ENCODE measurements at regions not wholly inside any gene's neighbourhood (a gene's known extent, or its start where the extent isn't known, plus 50 kb on each side); places are given as distances from the start of the nearest gene placed in this dataset.

- ATAC-seq (ENCODE audit: poor library complexity) (no peak), DNase-seq (no peak)
- ChIA-PET POLR2A (no interaction called here), CTCF (no interaction called here)
- no peak for TF ChIP-seq CTCF (IDR thresholded peaks at IDR 0.05)
- H3K4me1 ChIP-seq (ENCODE audit: insufficient read depth, low read length) = no peaks in the 10 kb centered on the region
- Mint-ChIP-seq H3K4me1 (ENCODE audit: low read depth) (no peaks in the 10 kb centered on the region), H3K4me3 (no peak overlapping the region), H3K9me3 (no peaks in the 10 kb centered on the region), H3K27me3 (peaks cover 26% of the 10 kb centered on the region), H3K36me3 (ENCODE audit: low read depth) (no peaks in the 10 kb centered on the region), H3K27ac (no peak overlapping the region)
- intact Hi-C loops (cut with DNase I, micrococcal nuclease) = no loop called here
- no peak overlapping the region for H3K27ac ChIP-seq (ENCODE audit: low read depth in 1 of 2, low read length in 2 of 2)
- no peaks in the 10 kb centered on the region for H3K36me3 ChIP-seq (ENCODE audit: insufficient read depth, low read length)
- peaks cover 0 to 8% of the 10 kb centered on the region in 2 experiments for H3K27me3 ChIP-seq (ENCODE audit: control insufficient read depth in 1 of 2, insufficient read depth in 2 of 2, low read length in 2 of 2)
- no peak overlapping the region for H3K4me3 ChIP-seq (ENCODE audit: low read length)
- no peaks in the 10 kb centered on the region for H3K9me3 ChIP-seq (ENCODE audit: control insufficient read depth in 1 of 2, insufficient read depth in 1 of 2, low read length in 2 of 2)
Observed at GRCh38 chr11:11750017-11750878, 91.5 kb upstream of the USP47 start.

GRCh38 chr11:11748706-11749365, 92.9 kb upstream of the USP47 start:
- no peak overlapping the region for H3K27ac Mint-ChIP-seq
- ATAC-seq (ENCODE audit: poor library complexity) (no peak), DNase-seq (no peak)
- H3K36me3 Mint-ChIP-seq (ENCODE audit: low read depth) = no peaks in the 10 kb centered on the region
- TF ChIP-seq CTCF (IDR thresholded peaks at IDR 0.05) = no peak
- CTCF ChIA-PET = no interaction called here
- no peak overlapping the region for H3K27ac ChIP-seq (ENCODE audit: low read depth in 1 of 2, low read length in 2 of 2)
- no peak overlapping the region for H3K4me3 Mint-ChIP-seq
- no peak overlapping the region for H3K4me3 ChIP-seq (ENCODE audit: low read length)
- intact Hi-C loops (cut with DNase I, micrococcal nuclease) = no loop called here
- POLR2A ChIA-PET = no interaction called here
- H3K9me3 ChIP-seq (ENCODE audit: control insufficient read depth in 1 of 2, insufficient read depth in 1 of 2, low read length in 2 of 2) = no peaks in the 10 kb centered on the region
- no peaks in the 10 kb centered on the region for H3K4me1 Mint-ChIP-seq (ENCODE audit: low read depth)
- H3K9me3 Mint-ChIP-seq = no peaks in the 10 kb centered on the region
- H3K27me3 ChIP-seq (ENCODE audit: control insufficient read depth in 1 of 2, insufficient read depth in 2 of 2, low read length in 2 of 2) = peaks cover 0 to 6% of the 10 kb centered on the region in 2 experiments
- peaks cover 18% of the 10 kb centered on the region for H3K27me3 Mint-ChIP-seq
- no peaks in the 10 kb centered on the region for H3K36me3 ChIP-seq (ENCODE audit: insufficient read depth, low read length)
- no peaks in the 10 kb centered on the region for H3K4me1 ChIP-seq (ENCODE audit: insufficient read depth, low read length)

DNA sequence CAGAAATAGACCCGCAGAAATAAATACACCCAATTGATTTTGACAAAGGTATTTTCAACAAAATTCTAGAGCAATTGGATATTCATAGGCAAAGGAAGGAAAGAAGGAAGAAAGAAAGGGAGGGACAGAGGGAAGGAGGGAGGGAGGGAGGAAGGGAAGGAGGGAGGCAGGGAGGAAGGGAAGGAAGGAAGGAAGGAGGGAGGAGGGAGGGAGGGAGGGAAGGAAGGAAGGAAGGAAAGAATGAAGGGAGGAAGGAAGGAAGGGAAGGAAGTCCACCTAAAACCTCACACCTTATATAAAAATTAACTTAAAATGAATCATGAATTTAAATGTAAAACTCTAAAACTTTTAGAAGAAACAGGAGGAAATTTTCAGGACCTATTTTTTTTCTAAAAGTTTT, 94.2 kb upstream of the USP47 start:
- H3K4me1 Mint-ChIP-seq (ENCODE audit: low read depth) = no peaks in the 10 kb centered on the region
- no peak overlapping the region for H3K27ac ChIP-seq (ENCODE audit: low read depth in 1 of 2, low read length in 2 of 2)
- CTCF ChIA-PET = interaction anchor here (0.6 kb wide), 1 partner anchor 418 kb away, joined by 3 read pairs; no protein-coding TSS in a partner anchor
- no peak overlapping the region for H3K4me3 ChIP-seq (ENCODE audit: low read length)
- DNase-seq (no peak), ATAC-seq (ENCODE audit: poor library complexity) (no peak)
- H3K27me3 Mint-ChIP-seq = peaks cover 17% of the 10 kb centered on the region
- H3K36me3 ChIP-seq (ENCODE audit: insufficient read depth, low read length) = no peaks in the 10 kb centered on the region
- H3K9me3 ChIP-seq (ENCODE audit: control insufficient read depth in 1 of 2, insufficient read depth in 1 of 2, low read length in 2 of 2) = no peaks in the 10 kb centered on the region
- no peaks in the 10 kb centered on the region for H3K9me3 Mint-ChIP-seq
- no peak overlapping the region for H3K27ac Mint-ChIP-seq
- POLR2A ChIA-PET = no interaction called here
- no peak overlapping the region for H3K4me3 Mint-ChIP-seq
- no peak for TF ChIP-seq CTCF (IDR thresholded peaks at IDR 0.05)
- no peaks in the 10 kb centered on the region for H3K36me3 Mint-ChIP-seq (ENCODE audit: low read depth)
- H3K27me3 ChIP-seq (ENCODE audit: control insufficient read depth in 1 of 2, insufficient read depth in 2 of 2, low read length in 2 of 2) = peaks cover 0 to 4% of the 10 kb centered on the region in 2 experiments
- no peaks in the 10 kb centered on the region for H3K4me1 ChIP-seq (ENCODE audit: insufficient read depth, low read length)
- intact Hi-C loops (cut with DNase I, micrococcal nuclease) = no loop called here
